Gastrocnemius medialis (tissue), 4 donors: ENCODE measurements at regions not wholly inside any gene's neighbourhood (a gene's known extent, or its start where the extent isn't known, plus 50 kb on each side); places are given as distances from the start of the nearest gene placed in this dataset.

Source experiments
- POLR2A ChIP-seq, 2 donors: fragments of 450-650 bp; IDR thresholded peaks; one replicate each; pipeline ENCODE4 v1.6.1; 2017; ENCODE audit warnings: antibody characterized with exemption in 2 of 2, mild to moderate bottlenecking in 2 of 2, moderate library complexity in 2 of 2
- TF ChIP-seq, protein P1 (sequence below), 5 experiments: fragments of 450-650 bp in 3 of 5; fragments of 200-600 bp in 2 of 5; sonication (generic) in 2 of 5; IDR thresholded peaks in 4 of 5; conservative IDR thresholded peaks in 1 of 5; 1 replicate in 4 of 5; 2 replicates in 1 of 5; pipeline ENCODE4 v1.5.1; 2016 to 2019; ENCODE audit warnings: antibody characterized with exemption in 5 of 5, mild to moderate bottlenecking in 3 of 5, moderate library complexity in 3 of 5

DNA sequence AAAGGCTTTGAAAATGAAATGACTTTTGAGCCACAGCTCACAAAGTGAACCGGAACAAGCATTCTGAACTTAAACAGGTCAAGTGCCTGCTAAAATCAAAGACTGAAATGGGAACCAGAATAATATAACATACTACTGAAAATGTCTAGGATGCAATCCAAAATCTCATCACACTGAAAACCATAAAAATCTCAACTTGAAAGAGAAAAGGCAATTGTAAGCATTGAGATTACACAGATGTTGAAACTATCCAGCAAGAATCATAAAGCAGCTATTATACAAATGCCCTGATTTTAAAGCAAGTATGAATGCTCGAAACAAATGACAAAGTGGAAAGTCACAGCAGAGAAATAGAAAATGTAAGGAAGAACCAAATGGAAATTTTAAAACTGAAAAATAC, 211.5 kb upstream of the GAS1 start:
- TF ChIP-seq, protein P1, sequence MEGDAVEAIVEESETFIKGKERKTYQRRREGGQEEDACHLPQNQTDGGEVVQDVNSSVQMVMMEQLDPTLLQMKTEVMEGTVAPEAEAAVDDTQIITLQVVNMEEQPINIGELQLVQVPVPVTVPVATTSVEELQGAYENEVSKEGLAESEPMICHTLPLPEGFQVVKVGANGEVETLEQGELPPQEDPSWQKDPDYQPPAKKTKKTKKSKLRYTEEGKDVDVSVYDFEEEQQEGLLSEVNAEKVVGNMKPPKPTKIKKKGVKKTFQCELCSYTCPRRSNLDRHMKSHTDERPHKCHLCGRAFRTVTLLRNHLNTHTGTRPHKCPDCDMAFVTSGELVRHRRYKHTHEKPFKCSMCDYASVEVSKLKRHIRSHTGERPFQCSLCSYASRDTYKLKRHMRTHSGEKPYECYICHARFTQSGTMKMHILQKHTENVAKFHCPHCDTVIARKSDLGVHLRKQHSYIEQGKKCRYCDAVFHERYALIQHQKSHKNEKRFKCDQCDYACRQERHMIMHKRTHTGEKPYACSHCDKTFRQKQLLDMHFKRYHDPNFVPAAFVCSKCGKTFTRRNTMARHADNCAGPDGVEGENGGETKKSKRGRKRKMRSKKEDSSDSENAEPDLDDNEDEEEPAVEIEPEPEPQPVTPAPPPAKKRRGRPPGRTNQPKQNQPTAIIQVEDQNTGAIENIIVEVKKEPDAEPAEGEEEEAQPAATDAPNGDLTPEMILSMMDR (IDR thresholded peaks at IDR 0.05 in 4 of 5, conservative IDR thresholded peaks at IDR 0.05 in 1 of 5): no peak
- TF ChIP-seq POLR2A (IDR thresholded peaks at IDR 0.05): no peak
